SK-N-SH treated with all-trans-retinoic acid at 6 μM for 48 hours (cell line): ENCODE measurements at regions not wholly inside any gene's neighbourhood (a gene's known extent, or its start where the extent isn't known, plus 50 kb on each side); places are given as distances from the start of the nearest gene placed in this dataset.

ENCODE experiments used
- BACH2 ChIP-seq: fragments of 250-450 bp; sonication (Bioruptor Pico); IDR thresholded peaks from 2 replicates; pipeline ENCODE4 v1.9.0; 2021; ENCODE audit warnings: mild to moderate bottlenecking, borderline replicate concordance
- CSDC2 ChIP-seq: fragments of 250-450 bp; sonication (Bioruptor Pico); IDR thresholded peaks from 2 replicates; pipeline ENCODE4 v1.5.0; 2020; ENCODE audit warnings: mild to moderate bottlenecking, moderate library complexity
- ESRRG ChIP-seq: fragments of 250-450 bp; sonication (Bioruptor Pico); IDR thresholded peaks from 2 replicates; pipeline ENCODE4 v1.6.1; 2021; ENCODE audit warnings: mild to moderate bottlenecking
- GLIS3 ChIP-seq: fragments of 250-450 bp; sonication (Bioruptor Pico); IDR thresholded peaks from 2 replicates; pipeline ENCODE4 v1.5.0; 2020; ENCODE audit warnings: mild to moderate bottlenecking, moderate library complexity
- RARB ChIP-seq: fragments of 250-450 bp; sonication (Bioruptor Pico); IDR thresholded peaks from 2 replicates; pipeline ENCODE4 v1.8.0; 2021; ENCODE audit warnings: mild to moderate bottlenecking, moderate library complexity
- ZFP3 ChIP-seq: fragments of 250-450 bp; sonication (Bioruptor Pico); IDR thresholded peaks from 2 replicates; pipeline ENCODE4 v1.5.0; 2020; ENCODE audit warnings: mild to moderate bottlenecking, moderate library complexity
- ZNF565 ChIP-seq: fragments of 450-650 bp; formaldehyde crosslinking; conservative IDR thresholded peaks from 2 replicates; pipeline ENCODE4 v1.5.0; 2020; ENCODE audit warnings: low read depth, mild to moderate bottlenecking, moderate library complexity
- TF ChIP-seq, protein P1 (sequence below): fragments of 250-450 bp; sonication (Bioruptor Pico); IDR thresholded peaks from 2 replicates; pipeline ENCODE4 v1.5.1; 2020; ENCODE audit warnings: low read depth, mild to moderate bottlenecking, moderate library complexity
- TF ChIP-seq, protein P2 (sequence below): fragments of 250-450 bp; sonication (Bioruptor Pico); IDR thresholded peaks from 2 replicates; pipeline ENCODE4 v1.8.0; 2021; ENCODE audit warnings: low read depth, mild to moderate bottlenecking, moderate library complexity, borderline replicate concordance
- TF ChIP-seq, protein P3 (sequence below): fragments of 250-450 bp; sonication (Bioruptor Pico); IDR thresholded peaks from 2 replicates; pipeline ENCODE4 v1.8.0; 2020; ENCODE audit warnings: mild to moderate bottlenecking, moderate library complexity, borderline replicate concordance

DNA sequence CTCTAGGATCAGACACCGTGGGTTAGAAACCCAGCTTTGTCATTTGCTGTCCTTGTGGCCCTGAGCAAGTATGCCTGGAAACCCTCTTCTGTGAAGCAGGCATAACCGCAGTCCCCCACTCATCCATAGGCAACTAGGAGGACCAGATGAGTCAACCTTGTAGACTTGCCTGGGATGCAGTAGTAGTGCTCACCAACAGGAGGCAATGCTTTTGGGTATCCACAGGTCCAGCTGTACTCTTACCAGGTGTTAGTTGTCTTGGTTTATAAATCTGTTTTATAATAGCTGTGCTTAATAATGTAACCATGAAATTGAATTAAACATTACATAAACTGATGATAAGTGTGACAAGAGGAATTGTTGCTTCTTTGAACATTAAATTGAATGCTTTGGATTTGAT lies 389.3 kb downstream of the IL20RB start:
- TF ChIP-seq, protein P1, sequence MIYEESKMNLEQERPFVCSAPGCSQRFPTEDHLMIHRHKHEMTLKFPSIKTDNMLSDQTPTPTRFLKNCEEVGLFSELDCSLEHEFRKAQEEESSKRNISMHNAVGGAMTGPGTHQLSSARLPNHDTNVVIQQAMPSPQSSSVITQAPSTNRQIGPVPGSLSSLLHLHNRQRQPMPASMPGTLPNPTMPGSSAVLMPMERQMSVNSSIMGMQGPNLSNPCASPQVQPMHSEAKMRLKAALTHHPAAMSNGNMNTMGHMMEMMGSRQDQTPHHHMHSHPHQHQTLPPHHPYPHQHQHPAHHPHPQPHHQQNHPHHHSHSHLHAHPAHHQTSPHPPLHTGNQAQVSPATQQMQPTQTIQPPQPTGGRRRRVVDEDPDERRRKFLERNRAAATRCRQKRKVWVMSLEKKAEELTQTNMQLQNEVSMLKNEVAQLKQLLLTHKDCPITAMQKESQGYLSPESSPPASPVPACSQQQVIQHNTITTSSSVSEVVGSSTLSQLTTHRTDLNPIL (CRISPR knock-in tag): no peak
- TF ChIP-seq, protein P2, sequence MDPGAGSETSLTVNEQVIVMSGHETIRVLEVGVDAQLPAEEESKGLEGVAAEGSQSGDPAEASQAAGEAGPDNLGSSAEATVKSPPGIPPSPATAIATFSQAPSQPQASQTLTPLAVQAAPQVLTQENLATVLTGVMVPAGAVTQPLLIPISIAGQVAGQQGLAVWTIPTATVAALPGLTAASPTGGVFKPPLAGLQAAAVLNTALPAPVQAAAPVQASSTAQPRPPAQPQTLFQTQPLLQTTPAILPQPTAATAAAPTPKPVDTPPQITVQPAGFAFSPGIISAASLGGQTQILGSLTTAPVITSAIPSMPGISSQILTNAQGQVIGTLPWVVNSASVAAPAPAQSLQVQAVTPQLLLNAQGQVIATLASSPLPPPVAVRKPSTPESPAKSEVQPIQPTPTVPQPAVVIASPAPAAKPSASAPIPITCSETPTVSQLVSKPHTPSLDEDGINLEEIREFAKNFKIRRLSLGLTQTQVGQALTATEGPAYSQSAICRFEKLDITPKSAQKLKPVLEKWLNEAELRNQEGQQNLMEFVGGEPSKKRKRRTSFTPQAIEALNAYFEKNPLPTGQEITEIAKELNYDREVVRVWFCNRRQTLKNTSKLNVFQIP (CRISPR knock-in tag): no peak
- TF ChIP-seq, protein P3, sequence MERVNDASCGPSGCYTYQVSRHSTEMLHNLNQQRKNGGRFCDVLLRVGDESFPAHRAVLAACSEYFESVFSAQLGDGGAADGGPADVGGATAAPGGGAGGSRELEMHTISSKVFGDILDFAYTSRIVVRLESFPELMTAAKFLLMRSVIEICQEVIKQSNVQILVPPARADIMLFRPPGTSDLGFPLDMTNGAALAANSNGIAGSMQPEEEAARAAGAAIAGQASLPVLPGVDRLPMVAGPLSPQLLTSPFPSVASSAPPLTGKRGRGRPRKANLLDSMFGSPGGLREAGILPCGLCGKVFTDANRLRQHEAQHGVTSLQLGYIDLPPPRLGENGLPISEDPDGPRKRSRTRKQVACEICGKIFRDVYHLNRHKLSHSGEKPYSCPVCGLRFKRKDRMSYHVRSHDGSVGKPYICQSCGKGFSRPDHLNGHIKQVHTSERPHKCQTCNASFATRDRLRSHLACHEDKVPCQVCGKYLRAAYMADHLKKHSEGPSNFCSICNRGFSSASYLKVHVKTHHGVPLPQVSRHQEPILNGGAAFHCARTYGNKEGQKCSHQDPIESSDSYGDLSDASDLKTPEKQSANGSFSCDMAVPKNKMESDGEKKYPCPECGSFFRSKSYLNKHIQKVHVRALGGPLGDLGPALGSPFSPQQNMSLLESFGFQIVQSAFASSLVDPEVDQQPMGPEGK (CRISPR knock-in tag): no peak
- TF ChIP-seq RARB (CRISPR knock-in tag): no peak
- TF ChIP-seq ZNF565 (CRISPR knock-in tag): no peak
- no peak for TF ChIP-seq GLIS3 (CRISPR knock-in tag)
- no peak for TF ChIP-seq ESRRG (CRISPR knock-in tag)
- no peak for TF ChIP-seq CSDC2 (CRISPR knock-in tag)
- TF ChIP-seq ZFP3: no peak
- TF ChIP-seq BACH2 (CRISPR knock-in tag): no peak
